Esophagus muscularis mucosa (tissue), 4 donors: ENCODE measurements at regions not wholly inside any gene's neighbourhood (a gene's known extent, or its start where the extent isn't known, plus 50 kb on each side); places are given as distances from the start of the nearest gene placed in this dataset.

Source experiments
- DNase-seq: peaks from one replicate; pipeline ENCODE4 v3.0.0-alpha.2; 2017; ENCODE audit errors: extremely low spot score
- H3K27ac ChIP-seq, 4 donors: fragments of 200-600 bp; sonication (generic); replicated peaks in 1 of 4; 1 replicate in 3 of 4; 2 replicates in 1 of 4; pipeline ENCODE4 v1.5.1; 2016 to 2019; ENCODE audit warnings: mild to moderate bottlenecking in 1 of 4
- H3K27me3 ChIP-seq, 4 donors: fragments of 200-600 bp; sonication (generic); one replicate each; pipeline versions ENCODE4 v1.5.1 to v1.6.0; 2016 to 2019
- H3K36me3 ChIP-seq, 4 donors: fragments of 200-600 bp; sonication (generic); one replicate each; pipeline ENCODE4 v1.5.1; 2016 to 2019
- H3K4me1 ChIP-seq, 4 donors: fragments of 200-600 bp; sonication (generic); one replicate each; pipeline ENCODE4 v1.5.1; 2016 to 2019
- H3K4me3 ChIP-seq, 4 donors: fragments of 200-600 bp; sonication (generic); 1 replicate in 2 of 4; 2 replicates in 2 of 4; pipeline ENCODE4 v1.5.1; 2016 to 2019; ENCODE audit warnings: mild to moderate bottlenecking in 4 of 4, moderate library complexity in 1 of 4
- H3K9me3 ChIP-seq, 4 donors: fragments of 200-600 bp; sonication (generic); 1 replicate in 3 of 4; 2 replicates in 1 of 4; pipeline ENCODE4 v1.5.1; 2016 to 2019
- CTCF ChIP-seq, 3 experiments: fragments of 200-600 bp in 2 of 3; fragments of 450-650 bp in 1 of 3; sonication (generic) in 2 of 3; IDR thresholded peaks; one replicate each; pipeline ENCODE4 v1.5.1; 2017 to 2019; ENCODE audit warnings: antibody characterized with exemption in 3 of 3, mild to moderate bottlenecking in 2 of 3, moderate library complexity in 1 of 3
- EP300 ChIP-seq: sonication (generic); formaldehyde crosslinking; IDR thresholded peaks from one replicate; pipeline ENCODE4 v1.6.1; 2017; ENCODE audit warnings: antibody characterized with exemption
- POLR2A ChIP-seq: fragments of 450-650 bp; IDR thresholded peaks from one replicate; pipeline ENCODE4 v1.6.1; 2017; ENCODE audit warnings: antibody characterized with exemption, moderate library complexity, mild to moderate bottlenecking, low read depth
- POLR2AphosphoS5 ChIP-seq, 2 donors: sonication (generic); formaldehyde crosslinking; IDR thresholded peaks; one replicate each; pipeline ENCODE4 v1.6.1; 2017; ENCODE audit warnings: antibody characterized with exemption in 2 of 2
- WGBS: methylation state at CpG from one replicate; pipeline ENCODE4 v1.1.5; 2018; 5-methylcytosine and 5-hydroxymethylcytosine counted together
- intact Hi-C: fragments of 100-400 bp; cut with DNase I; formaldehyde crosslinking; loops from one replicate; pipeline ENCODE4 v1.15.1; 2023

DNA sequence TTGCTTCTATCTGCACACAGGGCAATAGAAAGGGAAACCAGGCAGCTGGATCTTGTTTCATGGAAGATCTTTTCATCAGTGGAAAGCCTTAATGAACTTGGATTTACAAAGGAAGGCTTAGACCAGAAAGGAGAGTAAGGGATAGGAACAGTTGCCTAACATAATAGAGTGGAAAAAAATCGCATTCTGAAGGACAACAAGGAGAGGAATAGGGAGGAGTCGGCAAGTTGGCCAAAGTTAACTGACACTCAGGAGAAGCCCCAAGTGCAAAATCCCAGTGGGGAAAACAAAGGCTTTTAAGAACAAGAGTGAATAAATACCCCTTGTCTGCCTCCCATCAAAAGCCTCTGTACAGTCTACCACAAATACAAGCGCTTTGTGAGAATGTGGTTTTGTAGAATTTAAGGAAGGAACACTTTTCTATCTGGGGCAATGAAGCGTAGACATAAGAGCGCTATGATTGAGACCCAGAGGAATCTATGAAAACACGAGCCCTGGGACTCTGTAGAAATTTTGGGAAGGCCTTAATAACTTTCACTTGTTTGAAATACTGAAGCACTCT is 74.1 kb downstream of the ZNF648 start:
- H3K9me3 ChIP-seq = no peaks in the 10 kb centered on the region
- no peak for DNase-seq
- no peak overlapping the region for H3K4me3 ChIP-seq
- H3K27me3 ChIP-seq = no peaks in the 10 kb centered on the region
- peaks cover 0 to 8% (median 3%) of the 10 kb centered on the region in 4 donors for H3K4me1 ChIP-seq
- no peak overlapping the region for H3K27ac ChIP-seq
- intact Hi-C loops = no loop called here
- 74% methylated on average over 6 of the region's 6 CpGs for WGBS
- H3K36me3 ChIP-seq = no peaks in the 10 kb centered on the region
- TF ChIP-seq POLR2A (no peak), CTCF (IDR thresholded peaks at IDR 0.05) (no peak)

- H3K27me3 ChIP-seq = no peaks in the 10 kb centered on the region
- no peak for TF ChIP-seq POLR2A
- TF ChIP-seq EP300 = no peak
- no peak for TF ChIP-seq POLR2AphosphoS5 (IDR thresholded peaks at IDR 0.05)
- no peak for TF ChIP-seq CTCF (IDR thresholded peaks at IDR 0.05)
- no peaks in the 10 kb centered on the region for H3K9me3 ChIP-seq
- H3K4me1 ChIP-seq = peaks cover 0 to 8% (median 3%) of the 10 kb centered on the region in 4 donors
- 68% methylated on average over 2 of the region's 2 CpGs for WGBS
- H3K27ac ChIP-seq = no peak overlapping the region
- intact Hi-C loops = no loop called here
- DNase-seq = no peak
- no peaks in the 10 kb centered on the region for H3K36me3 ChIP-seq
- no peak overlapping the region for H3K4me3 ChIP-seq
Observed at GRCh38 chr1:181986907-181987305, 74.6 kb downstream of the ZNF648 start.

GRCh38 chr1:181985936-181986906 is 75.3 kb downstream of the ZNF648 start:
- peaks cover 0 to 8% (median 3%) of the 10 kb centered on the region in 4 donors for H3K4me1 ChIP-seq
- no peaks in the 10 kb centered on the region for H3K9me3 ChIP-seq
- H3K4me3 ChIP-seq = no peak overlapping the region
- H3K36me3 ChIP-seq = no peaks in the 10 kb centered on the region
- DNase-seq = no peak
- intact Hi-C loops = no loop called here
- 56% methylated on average over 6 of the region's 6 CpGs for WGBS
- H3K27me3 ChIP-seq = no peaks in the 10 kb centered on the region
- no peak for TF ChIP-seq POLR2AphosphoS5 (IDR thresholded peaks at IDR 0.05)
- no peak for TF ChIP-seq CTCF (IDR thresholded peaks at IDR 0.05)
- no peak for TF ChIP-seq EP300
- TF ChIP-seq POLR2A = no peak
- H3K27ac ChIP-seq = no peak overlapping the region

DNA sequence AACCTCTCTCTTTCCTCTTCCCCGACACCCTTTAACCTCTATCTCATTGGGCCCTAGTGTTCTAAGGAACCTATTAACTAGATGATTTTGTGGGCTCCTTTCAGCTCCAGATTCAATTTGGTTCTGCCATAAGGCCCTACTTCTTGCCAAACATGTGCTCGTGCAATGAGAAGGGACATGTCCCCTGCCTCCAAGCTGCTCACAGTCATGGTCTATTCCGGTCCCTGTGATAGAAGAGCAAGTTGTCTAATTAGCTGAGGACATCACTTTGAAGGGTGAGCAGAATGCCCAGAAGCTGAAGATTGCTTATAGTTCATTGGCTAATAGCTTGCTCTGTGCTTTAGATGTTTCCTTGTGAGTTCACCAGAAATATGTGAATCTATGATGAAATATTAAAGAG is 76.2 kb downstream of the ZNF648 start:
- no peaks in the 10 kb centered on the region for H3K27me3 ChIP-seq
- WGBS = 94% methylated on average over 3 of the region's 3 CpGs
- no peak for TF ChIP-seq EP300
- TF ChIP-seq CTCF (IDR thresholded peaks at IDR 0.05) = no peak
- TF ChIP-seq POLR2A = no peak
- no peak for TF ChIP-seq POLR2AphosphoS5 (IDR thresholded peaks at IDR 0.05)
- no peak for DNase-seq
- H3K36me3 ChIP-seq = no peaks in the 10 kb centered on the region
- intact Hi-C loops = no loop called here
- no peak overlapping the region for H3K27ac ChIP-seq
- H3K4me1 ChIP-seq = peaks cover 0 to 8% (median 3%) of the 10 kb centered on the region in 4 donors
- H3K9me3 ChIP-seq = no peaks in the 10 kb centered on the region
- H3K4me3 ChIP-seq = no peak overlapping the region
